CMK (cell line): ENCODE measurements at regions not wholly inside any gene's neighbourhood (a gene's known extent, or its start where the extent isn't known, plus 50 kb on each side); places are given as distances from the start of the nearest gene placed in this dataset.
"Not testable (repeated sequence)": the region's sequence is repeated elsewhere in the genome, so short reads cannot be mapped to it uniquely, and the experiment has no call there.

Experiments
- DNase-seq: peaks from one replicate; pipeline ENCODE4 v3.0.0-alpha.2; 2010; ENCODE audit warnings: low read depth

- no peak for DNase-seq
These were observed 164.8 kb upstream of the DTNBP1 start for GRCh38 chr6:15827496-15828255.

- no peak for DNase-seq
These were observed 164.0 kb upstream of the DTNBP1 start for GRCh38 chr6:15826814-15827318.

- DNase-seq: no peak
These were observed 162.6 kb upstream of the DTNBP1 start for GRCh38 chr6:15825332-15825930.

GRCh38 chr6:15824811-15825210 lies 162.0 kb upstream of the DTNBP1 start:
- DNase-seq: no peak

- no peak for DNase-seq
These were observed 161.1 kb upstream of the DTNBP1 start for GRCh38 chr6:15823838-15824414.

- DNase-seq: no peak
These were observed 160.0 kb upstream of the DTNBP1 start for GRCh38 chr6:15822835-15823234.

GRCh38 chr6:15819841-15820240 lies 157.0 kb upstream of the DTNBP1 start:
- no peak for DNase-seq

- no peak for DNase-seq
These were observed 156.4 kb upstream of the DTNBP1 start for GRCh38 chr6:15819226-15819625.

GRCh38 chr6:15818491-15818890 lies 155.7 kb upstream of the DTNBP1 start:
- no peak for DNase-seq

- no peak for DNase-seq
These were observed 155.2 kb upstream of the DTNBP1 start for GRCh38 chr6:15818044-15818443.

GRCh38 chr6:15817100-15817499 lies 154.3 kb upstream of the DTNBP1 start:
- DNase-seq: no peak

- no peak for DNase-seq
These were observed 153.8 kb upstream of the DTNBP1 start for GRCh38 chr6:15816661-15817060.

- not testable (repeated sequence) for DNase-seq
These were observed 150.9 kb upstream of the DTNBP1 start for GRCh38 chr6:15813698-15814097.

GRCh38 chr6:15811107-15811506 lies 148.3 kb upstream of the DTNBP1 start:
- no peak for DNase-seq

GRCh38 chr6:15810618-15811017 lies 147.8 kb upstream of the DTNBP1 start:
- no peak for DNase-seq

GRCh38 chr6:15809367-15809766 lies 146.5 kb upstream of the DTNBP1 start:
- DNase-seq: no peak

GRCh38 chr6:15804164-15805154 lies 141.6 kb upstream of the DTNBP1 start:
- DNase-seq: no peak

- DNase-seq: no peak
These were observed 139.6 kb upstream of the DTNBP1 start for GRCh38 chr6:15802466-15802865.

- no peak for DNase-seq
These were observed 139.1 kb upstream of the DTNBP1 start for GRCh38 chr6:15801912-15802311.

GRCh38 chr6:15800841-15801617 lies 138.2 kb upstream of the DTNBP1 start:
- DNase-seq: no peak

GRCh38 chr6:15798533-15799255 lies 135.9 kb upstream of the DTNBP1 start:
- no peak for DNase-seq
